ENCODE measurements at regions not wholly inside any gene's neighbourhood (a gene's known extent, or its start where the extent isn't known, plus 50 kb on each side); places are given as distances from the start of the nearest gene placed in this dataset.
"Not testable (repeated sequence)": the region's sequence is repeated elsewhere in the genome, so short reads cannot be mapped to it uniquely, and the experiment has no call there.

GRCh38 chr10:9253121-9253520 is 1198.6 kb downstream of the GATA3 start:
- DNase-seq = no peak

DNA sequence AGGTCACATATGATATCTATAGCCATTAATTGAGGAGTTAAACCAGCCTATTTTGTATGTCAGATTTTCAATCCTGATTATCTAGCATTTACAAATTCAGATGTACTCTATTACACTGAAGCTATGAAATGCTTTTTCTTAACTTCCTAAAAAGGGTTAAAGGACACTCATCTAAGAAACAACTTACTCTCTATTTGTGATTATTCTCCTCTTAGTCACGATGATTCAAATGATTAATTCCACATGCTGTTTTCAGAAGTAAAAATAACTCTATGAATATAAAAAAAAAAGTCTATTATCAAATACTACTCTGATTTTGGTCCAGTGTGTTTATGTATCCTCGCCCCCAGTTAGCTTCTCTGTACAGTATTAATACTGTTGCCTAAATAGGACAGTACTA is 1199.9 kb downstream of the GATA3 start:
- DNase-seq = no peak

- DNase-seq = no peak
Measured at GRCh38 chr10:9260690-9261089, 1206.2 kb downstream of the GATA3 start.

DNA sequence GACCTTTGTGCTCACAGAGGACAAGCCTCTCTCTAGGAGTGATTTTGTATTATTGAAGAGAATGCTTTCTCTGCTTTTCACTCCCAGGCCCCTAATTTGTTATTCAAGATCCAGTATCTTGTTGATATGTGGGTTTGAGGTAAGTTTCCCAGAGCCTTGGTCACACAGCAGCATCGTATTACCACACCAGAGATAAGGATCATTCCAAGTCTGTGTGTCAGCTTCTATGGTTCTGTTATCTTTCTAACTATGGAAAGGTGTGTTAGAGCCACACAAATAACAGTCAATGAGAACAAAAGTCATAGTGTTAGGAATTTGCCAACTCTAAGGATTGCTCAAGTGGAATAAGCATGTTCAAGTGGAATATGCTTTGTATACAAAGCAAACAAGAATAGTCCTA is 1208.3 kb downstream of the GATA3 start:
- DNase-seq = no peak

DNA sequence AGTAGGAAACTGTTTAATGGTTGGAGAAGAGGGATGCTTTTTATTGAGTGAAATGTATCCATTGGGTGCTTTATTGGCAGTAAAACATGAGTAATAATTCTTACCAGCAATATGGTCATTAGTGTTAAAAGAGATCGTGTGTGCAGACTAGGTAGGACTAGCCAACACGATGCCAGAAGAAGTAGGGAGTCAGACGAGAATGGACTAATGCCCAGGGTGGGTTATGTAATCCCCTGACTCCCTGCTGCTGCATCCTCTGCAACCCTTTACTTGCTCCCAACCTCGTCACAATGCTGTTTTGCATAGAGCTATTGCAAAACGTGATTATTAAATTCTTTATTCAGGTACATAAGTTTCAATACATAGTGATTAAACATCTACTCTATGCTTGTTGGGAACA is 1213.7 kb downstream of the GATA3 start:
- no peak for DNase-seq

DNA sequence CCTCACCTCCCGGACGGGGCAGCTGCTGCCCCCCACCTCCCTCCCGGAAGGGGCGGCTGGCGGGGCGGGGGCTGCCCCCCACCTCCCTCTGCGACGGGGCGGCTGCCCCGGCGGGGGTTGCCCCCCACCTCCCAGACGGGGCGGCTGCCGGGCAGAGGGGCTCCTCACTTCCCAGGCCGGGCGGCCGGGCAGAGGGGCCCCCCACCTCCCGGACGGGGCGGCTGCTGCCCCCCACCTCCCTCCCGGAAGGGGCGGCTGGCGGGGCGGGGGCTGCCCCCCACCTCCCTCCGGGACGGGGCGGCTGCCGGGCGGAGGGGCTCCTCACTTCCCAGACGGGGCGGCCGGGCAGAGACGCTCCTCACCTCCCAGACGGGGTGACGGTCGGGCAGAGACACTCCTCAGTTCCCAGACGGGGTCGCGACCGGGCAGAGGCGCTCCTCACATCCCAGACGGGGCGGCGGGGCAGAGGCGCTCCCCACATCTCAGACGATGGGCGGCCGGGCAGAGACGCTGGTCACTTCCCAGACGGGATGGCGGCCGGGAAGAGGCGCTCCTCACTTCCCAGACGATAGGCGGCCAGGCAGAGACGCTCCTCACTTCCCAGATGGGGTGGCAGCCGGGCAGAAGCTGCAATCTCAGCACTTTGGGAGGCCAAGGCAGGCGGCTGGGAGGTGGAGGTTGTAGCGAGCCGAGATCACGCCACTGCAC is 1218.8 kb downstream of the GATA3 start:
- not testable (repeated sequence) for DNase-seq

GRCh38 chr10:9274206-9274755 is 1219.8 kb downstream of the GATA3 start:
- DNase-seq = no peak

- no peak for DNase-seq
Measured at GRCh38 chr10:9275861-9276260, 1221.4 kb downstream of the GATA3 start.

DNA sequence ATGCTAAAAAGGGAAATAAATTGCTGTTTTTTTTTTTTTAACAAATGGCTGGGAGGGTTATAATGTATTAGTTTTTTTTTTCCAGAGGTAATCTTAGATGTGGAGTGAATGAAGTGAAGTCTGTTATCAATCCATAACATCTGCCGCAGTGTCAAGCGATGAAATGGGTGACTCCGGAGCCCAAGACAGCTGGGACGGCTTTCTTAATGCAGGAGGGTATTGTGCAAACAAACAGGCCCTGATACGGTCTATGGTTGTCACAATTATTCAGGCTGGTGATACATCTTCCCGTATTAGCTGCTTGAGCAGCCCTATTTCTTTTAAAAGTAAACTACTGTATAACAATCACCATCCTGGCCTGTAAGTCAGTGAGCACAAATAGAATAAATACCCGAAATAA is 1231.2 kb downstream of the GATA3 start:
- no peak for DNase-seq

- DNase-seq = no peak
Measured at GRCh38 chr10:9289811-9290210, 1235.3 kb downstream of the GATA3 start.

DNA sequence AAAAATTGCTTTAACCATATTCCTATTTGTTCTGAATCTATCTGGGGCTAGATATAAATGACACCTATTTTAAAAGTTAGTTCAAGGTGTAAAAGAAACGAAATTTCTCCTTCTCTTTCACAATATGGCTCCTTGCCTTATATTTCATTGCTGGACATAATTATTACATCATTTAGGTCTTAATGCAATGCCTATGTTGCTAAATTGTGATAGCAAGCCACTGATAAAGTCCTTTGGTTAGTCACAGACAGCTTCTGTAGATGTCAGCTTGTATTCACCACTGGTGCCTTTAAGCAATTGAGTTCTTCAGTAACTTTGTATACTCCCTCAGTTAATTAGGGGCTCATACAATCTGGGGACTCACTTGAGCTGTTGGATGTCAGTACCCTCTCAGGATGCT is 1236.6 kb downstream of the GATA3 start:
- no peak for DNase-seq

GRCh38 chr10:9294132-9294663 is 1239.7 kb downstream of the GATA3 start:
- no peak for DNase-seq

- DNase-seq = no peak
Measured at GRCh38 chr10:9294865-9295264, 1240.4 kb downstream of the GATA3 start.

DNA sequence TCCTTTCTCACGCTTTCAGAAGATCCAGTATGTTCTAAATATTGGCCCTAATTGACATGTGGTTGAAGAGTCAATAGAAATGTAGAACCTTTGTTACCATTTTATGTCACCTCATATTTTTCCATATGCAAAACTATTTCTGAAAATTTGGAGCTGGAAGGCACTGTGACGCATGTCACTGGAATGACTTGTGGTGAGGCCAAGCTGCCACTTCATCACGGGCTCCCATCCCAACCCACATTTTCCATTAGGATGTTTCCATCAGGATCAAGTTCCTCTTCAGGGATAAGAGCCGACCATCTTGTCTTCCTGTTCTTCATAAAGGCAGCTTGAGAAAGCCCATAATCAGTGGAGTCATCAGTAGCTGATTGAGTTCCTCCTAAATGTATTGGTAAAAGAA is 1241.7 kb downstream of the GATA3 start:
- DNase-seq = no peak

DNA sequence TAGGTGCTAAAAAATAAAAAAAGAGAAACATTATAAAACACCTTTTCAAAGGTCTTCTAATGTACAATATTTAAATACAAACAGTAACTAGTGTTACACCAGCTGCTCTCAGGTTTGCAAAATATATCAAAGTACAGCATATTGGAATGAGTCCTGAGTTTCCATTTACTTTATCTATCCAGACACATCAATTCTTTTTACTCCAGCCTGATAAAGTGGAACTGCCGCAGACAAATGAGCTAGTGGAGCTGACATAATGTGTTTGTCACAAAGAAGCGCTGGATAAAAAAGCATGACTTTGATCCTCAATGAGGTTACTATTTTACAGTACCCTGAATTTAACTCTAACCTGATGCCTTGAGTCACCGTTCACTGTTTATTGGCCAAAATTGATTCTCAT is 1243.1 kb downstream of the GATA3 start:
- DNase-seq = no peak

DNA sequence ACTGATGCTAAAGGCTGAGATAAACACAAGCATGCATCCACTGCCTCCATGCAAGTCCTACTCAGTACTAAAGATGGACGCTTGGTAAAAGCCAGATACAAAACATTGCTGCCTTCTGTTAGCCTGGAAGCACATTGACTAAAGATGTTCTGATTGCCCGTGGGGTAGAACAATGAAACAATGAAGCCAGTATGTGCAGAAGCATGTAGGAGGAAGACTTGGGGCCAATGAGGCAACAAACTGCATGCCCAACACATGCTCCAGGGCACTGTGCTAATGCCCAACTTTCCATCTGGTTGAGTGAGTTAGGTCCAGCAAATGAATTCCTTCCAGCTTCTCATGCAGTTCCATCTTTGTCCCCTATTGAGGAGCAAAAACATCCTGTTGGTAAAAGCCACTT is 1245.5 kb downstream of the GATA3 start:
- no peak for DNase-seq

GRCh38 chr10:9301148-9301547 is 1246.7 kb downstream of the GATA3 start:
- no peak for DNase-seq

GRCh38 chr10:9301554-9301953 is 1247.1 kb downstream of the GATA3 start:
- no peak for DNase-seq

DNA sequence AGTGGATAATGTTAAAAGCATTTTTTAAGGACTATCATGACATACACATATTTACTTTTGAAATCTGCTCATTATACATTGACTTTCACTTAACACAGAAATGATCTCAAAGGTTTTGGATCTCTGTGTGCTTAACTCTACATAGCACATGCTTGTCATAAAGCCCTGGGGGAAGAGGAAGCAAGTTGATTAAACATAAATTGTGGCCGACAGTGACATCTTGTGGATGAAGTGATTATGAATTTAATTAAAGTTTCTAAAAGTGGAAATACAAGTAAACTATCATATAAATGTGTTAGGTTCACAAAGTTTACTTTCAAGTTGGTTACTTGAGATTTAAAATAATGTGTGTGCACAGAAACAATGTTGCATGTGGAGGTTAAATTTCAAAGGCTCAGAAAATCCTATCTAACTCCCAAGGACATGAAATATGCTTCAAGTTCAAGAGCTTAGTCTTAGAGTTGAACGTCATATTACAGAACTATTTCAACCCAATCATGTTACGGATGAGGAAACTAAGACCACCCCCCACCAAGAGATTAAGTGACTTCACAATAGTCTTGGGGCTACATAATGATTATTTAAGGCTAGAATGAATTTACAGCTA is 1247.8 kb downstream of the GATA3 start:
- peak; percentile 46 for DNase-seq

DNA sequence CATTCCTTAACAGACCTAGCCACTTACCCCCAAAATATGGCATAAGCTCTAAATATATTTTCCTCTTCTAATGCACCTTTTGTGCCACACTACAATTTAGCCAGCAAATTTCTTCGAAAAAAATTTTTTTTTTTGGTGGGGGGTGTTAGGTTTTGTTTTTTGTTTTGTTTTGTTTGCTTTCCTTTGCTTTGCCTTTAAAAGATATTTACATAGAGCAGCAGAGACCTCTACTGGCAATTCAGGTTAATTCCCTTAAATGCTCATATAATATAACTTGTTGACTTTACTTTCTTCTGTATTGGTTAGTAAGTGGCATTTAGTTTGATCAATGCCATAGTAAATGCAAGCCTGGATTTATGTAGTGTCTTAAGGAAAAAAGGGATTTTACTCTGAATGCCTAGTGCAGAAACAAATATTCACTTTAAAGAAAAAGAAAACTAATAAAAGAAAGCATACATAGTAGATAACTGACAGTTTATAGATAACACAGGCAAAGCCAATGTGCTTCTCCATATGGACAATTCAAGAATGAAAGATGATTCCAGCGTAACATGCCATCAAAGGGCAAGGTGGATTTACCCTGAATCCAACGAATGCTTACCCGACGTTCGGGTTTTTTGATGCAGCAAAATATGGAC is 1250.6 kb downstream of the GATA3 start:
- DNase-seq = peak; percentile 8

- no peak for DNase-seq
Measured at GRCh38 chr10:9311702-9312499, 1257.4 kb downstream of the GATA3 start.

- no peak for DNase-seq
Measured at GRCh38 chr10:9315292-9315691, 1260.8 kb downstream of the GATA3 start.

DNA sequence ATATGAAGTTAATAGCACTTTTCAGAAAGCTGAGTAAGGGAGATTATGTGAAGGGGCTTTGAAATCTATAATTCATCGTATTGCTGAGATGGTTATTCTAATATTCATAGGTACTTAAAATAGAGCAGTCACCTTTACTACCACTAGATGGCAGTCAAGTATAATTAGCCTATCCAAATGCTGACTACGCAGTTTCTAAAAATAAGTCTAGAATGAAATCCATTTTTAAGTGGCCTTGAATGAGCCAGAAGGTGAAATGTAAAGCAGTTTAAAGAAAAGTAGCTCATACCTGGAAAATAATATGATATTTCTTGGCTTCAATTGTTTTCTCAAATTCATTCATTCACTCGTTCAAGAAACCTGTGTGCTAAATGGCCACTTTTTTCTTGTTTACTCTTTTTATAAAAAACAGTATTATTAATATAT is 1277.1 kb downstream of the GATA3 start:
- peak; percentile 54 for DNase-seq

All from CD4-positive, alpha-beta T cell treated with Interleukin-4 for 4 hours (primary cell).